Brain microvascular endothelial cell (primary cell): ENCODE measurements at regions not wholly inside any gene's neighbourhood (a gene's known extent, or its start where the extent isn't known, plus 50 kb on each side); places are given as distances from the start of the nearest gene placed in this dataset.
"Not testable (repeated sequence)": the region's sequence is repeated elsewhere in the genome, so short reads cannot be mapped to it uniquely, and the experiment has no call there.

ENCODE experiments used
- DNase-seq: peaks from one replicate; pipeline ENCODE4 v3.0.0-alpha.2; 2020
- H3K27ac ChIP-seq: fragments of 250-450 bp; sonication (Bioruptor Pico); 2 replicates; pipeline ENCODE4 v1.5.1; 2020; ENCODE audit warnings: mild to moderate bottlenecking, moderate library complexity
- H3K27me3 ChIP-seq: fragments of 250-450 bp; sonication (Bioruptor Pico); replicated peaks from 2 replicates; pipeline ENCODE4 v1.5.1; 2020; ENCODE audit warnings: mild to moderate bottlenecking
- H3K36me3 ChIP-seq: fragments of 250-450 bp; sonication (Bioruptor Pico); replicated peaks from 2 replicates; pipeline ENCODE4 v1.5.1; 2020; ENCODE audit warnings: mild to moderate bottlenecking
- H3K4me3 ChIP-seq: 2 replicates; pipeline ENCODE4 v1.5.1; 2011; ENCODE audit warnings: low read depth, mild to moderate bottlenecking, control low read depth, low read length, moderate library complexity
- in situ Hi-C: cut with HindIII; loops from 2 replicates; pipeline ENCODE4 v1.10.0; 2017; ENCODE audit warnings: low sequenced_read_pairs, low pct_ligation_motif_present
- TF ChIP-seq, protein P1 (sequence below): IDR thresholded peaks from 2 replicates; pipeline ENCODE4 v1.5.1; 2011; ENCODE audit warnings: low read depth, mild to moderate bottlenecking, moderate library complexity, low read length, control low read depth, inconsistent platforms; ENCODE audit errors: missing control alignments

DNA sequence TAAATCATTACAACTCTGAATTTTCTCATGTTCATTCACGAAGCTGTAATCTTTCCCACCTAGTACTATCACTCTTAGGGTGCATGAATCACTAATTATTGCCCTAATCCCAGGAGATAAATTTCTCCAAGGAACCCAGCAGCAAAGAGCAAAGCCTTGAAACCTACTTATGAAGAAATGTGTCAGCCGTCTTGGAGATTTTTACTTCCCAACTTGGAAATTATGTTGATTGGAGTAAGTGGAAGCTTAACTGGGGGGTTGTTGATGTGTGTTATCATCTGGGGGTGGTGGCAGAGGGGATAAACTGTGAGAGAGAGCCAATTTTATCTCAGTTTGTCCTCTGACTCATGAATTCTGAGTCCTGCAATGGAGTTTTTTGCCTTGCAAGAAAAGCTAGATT, 440.5 kb upstream of the WWC1 start:
- TF ChIP-seq, protein P1, sequence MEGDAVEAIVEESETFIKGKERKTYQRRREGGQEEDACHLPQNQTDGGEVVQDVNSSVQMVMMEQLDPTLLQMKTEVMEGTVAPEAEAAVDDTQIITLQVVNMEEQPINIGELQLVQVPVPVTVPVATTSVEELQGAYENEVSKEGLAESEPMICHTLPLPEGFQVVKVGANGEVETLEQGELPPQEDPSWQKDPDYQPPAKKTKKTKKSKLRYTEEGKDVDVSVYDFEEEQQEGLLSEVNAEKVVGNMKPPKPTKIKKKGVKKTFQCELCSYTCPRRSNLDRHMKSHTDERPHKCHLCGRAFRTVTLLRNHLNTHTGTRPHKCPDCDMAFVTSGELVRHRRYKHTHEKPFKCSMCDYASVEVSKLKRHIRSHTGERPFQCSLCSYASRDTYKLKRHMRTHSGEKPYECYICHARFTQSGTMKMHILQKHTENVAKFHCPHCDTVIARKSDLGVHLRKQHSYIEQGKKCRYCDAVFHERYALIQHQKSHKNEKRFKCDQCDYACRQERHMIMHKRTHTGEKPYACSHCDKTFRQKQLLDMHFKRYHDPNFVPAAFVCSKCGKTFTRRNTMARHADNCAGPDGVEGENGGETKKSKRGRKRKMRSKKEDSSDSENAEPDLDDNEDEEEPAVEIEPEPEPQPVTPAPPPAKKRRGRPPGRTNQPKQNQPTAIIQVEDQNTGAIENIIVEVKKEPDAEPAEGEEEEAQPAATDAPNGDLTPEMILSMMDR, result no peak
- Histone ChIP-seq H3K4me3 (no peak overlapping the region), H3K27ac (no peak overlapping the region), H3K27me3 (no peaks in the 10 kb centered on the region), H3K36me3 (no peaks in the 10 kb centered on the region)
- in situ Hi-C loops, result no loop called here
- peak; percentile 5 for DNase-seq

DNA sequence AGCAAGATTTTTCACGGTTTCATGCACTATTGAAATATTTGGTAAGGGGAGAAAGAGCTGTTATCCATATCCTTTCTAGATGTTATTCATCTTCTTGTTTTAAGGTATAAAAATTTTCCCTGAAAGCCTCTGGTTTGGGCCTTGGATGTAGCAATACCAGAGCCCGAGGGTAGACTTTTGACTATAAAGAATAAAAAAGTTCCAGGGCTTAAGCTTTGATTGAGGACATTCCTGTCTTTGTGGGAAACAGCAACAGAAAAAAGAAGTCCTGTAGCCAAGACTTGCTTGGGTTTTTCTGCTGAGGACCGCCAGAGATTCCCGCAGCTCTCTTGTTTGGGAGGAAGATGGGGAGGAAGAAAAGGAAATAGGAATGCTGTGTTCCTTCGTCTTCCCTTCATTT, 440.0 kb upstream of the WWC1 start:
- Histone ChIP-seq H3K36me3 (no peaks in the 10 kb centered on the region), H3K4me3 (no peak overlapping the region), H3K27ac (no peak overlapping the region), H3K27me3 (no peaks in the 10 kb centered on the region)
- in situ Hi-C loops, result no loop called here
- TF ChIP-seq, protein P1, result no peak
- no peak for DNase-seq

DNA sequence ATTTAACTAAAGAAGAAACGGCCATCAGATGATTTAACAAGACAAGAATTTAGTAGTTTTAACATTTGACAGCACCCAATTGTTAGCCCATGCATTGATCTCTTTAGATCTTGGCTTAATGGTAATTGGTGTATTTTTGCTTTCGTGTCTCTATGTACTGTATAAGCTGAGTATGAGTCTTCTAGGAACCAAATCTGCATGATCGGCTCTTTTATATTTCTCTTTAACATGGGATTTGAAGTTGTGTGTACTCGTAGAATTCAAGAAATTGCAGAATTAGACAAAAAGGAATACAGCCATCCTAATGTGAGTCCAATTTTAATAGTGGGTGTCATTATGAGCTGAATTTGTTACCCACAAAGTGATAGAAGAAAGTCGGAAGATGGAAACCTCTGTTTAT, 438.9 kb upstream of the WWC1 start:
- no peak overlapping the region for H3K27ac ChIP-seq
- no peaks in the 10 kb centered on the region for H3K36me3 ChIP-seq
- no peak for DNase-seq
- TF ChIP-seq, protein P1, result no peak
- in situ Hi-C loops, result no loop called here
- H3K27me3 ChIP-seq, result no peaks in the 10 kb centered on the region
- H3K4me3 ChIP-seq, result no peak overlapping the region

DNA sequence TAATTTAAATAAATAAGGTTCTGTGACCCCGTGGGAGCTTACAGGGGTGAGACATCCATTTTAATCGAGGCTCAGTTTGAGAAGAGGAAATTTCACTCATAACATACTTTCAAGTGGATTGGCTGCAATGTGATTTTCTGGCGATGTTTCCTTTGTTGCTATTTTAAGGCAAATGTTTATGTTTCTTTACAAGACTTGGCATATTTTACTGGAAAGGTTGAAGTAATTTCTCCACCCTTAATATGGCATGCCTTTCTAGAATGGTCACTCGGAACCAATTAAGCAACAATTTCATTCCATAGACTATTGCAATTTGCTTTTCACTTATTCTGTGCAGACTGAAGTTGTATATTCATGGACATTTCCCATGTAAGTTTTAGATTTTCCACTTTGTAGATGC, 438.0 kb upstream of the WWC1 start:
- TF ChIP-seq, protein P1, result no peak

DNA sequence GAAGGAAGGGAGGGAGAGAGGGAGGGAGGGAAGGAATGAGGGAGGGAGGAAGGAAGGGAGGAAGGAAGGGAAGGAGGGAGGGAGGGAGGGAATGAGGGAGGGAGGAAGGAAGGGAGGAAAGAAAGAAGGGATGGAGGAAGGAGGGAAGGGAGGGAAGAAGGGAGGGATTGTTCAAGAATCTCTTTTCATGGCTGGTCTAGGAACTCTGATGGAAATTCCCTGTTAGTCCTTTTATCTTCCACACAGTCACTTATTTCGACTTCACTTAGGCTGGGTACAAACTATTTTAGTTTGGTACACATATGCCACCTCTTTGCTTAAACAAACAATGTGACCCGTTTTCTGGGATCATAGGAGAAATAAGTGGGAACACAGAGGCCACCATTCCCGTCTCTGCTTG, 435.6 kb upstream of the WWC1 start:
- H3K27me3 ChIP-seq, result no peaks in the 10 kb centered on the region
- no peaks in the 10 kb centered on the region for H3K36me3 ChIP-seq
- TF ChIP-seq, protein P1, result no peak
- in situ Hi-C loops, result no loop called here
- H3K4me3 ChIP-seq, result no peak overlapping the region
- no peak overlapping the region for H3K27ac ChIP-seq
- DNase-seq, result no peak

More for the DNA sequence above, 438.0 kb upstream of the WWC1 start:
- in situ Hi-C loops, result no loop called here
- no peak for DNase-seq
- Histone ChIP-seq H3K36me3 (no peaks in the 10 kb centered on the region), H3K27me3 (no peaks in the 10 kb centered on the region), H3K27ac (no peak overlapping the region), H3K4me3 (no peak overlapping the region)

DNA sequence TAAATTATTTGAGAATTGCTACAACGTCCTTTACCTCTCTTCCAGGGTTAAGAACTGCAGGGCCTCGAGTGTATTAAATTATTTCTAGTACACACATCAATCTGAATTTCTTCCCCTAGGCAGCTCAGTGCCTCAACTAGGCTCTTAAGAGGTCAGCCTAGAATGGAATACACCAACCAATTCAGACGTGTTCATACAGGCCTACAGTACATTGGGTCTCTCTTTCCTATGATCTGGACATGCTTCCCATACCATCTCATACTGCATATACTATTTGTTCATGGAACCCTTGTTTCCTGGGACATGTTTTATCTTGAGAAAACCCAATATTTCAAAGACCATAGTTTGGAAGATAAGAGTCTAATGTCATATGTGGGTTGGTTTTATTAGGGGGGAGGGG, 434.1 kb upstream of the WWC1 start:
- no peak for DNase-seq
- no peaks in the 10 kb centered on the region for H3K36me3 ChIP-seq
- H3K27me3 ChIP-seq, result no peaks in the 10 kb centered on the region
- H3K4me3 ChIP-seq, result no peak overlapping the region
- no peak overlapping the region for H3K27ac ChIP-seq
- in situ Hi-C loops, result no loop called here
- TF ChIP-seq, protein P1, result no peak

DNA sequence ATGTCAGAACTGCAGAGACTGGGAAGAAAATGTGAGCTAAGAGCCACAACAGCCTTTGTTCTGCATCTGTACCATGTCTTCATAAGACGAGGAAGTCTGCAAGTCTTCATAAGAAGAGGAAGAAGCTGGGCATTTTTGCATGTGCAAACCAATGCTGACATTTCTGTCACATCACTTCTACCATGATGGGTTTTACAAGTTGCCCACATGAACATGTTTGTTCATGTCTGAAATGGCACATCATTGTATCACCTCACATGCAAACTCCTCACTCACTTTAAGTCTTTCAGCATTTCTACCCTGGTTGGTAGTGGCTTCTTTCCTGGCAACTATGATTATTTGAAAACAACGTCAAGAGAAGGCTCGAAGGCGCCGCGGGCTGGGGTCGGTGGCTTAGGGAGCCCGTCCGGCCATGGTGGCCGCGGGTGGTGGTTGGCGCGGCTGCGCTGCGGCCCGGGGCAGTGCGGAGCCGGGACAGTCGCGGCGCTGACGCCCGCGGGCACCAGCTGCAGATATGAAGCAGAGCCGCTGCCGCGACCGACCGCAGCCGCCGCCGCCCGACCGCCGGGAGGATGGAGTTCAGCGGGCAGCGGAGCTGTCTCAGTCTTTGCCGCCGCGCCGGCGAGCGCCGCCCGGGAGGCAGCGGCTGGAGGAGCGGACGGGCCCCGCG, 433.1 kb upstream of the WWC1 start:
- in situ Hi-C loops, result not testable (repeated sequence)

More for the DNA sequence above, 433.1 kb upstream of the WWC1 start:
- not testable (repeated sequence) for H3K27ac ChIP-seq, H3K4me3 ChIP-seq, DNase-seq, H3K36me3 ChIP-seq, H3K27me3 ChIP-seq
